Fibroblast of villous mesenchyme (primary cell): ENCODE measurements at regions not wholly inside any gene's neighbourhood (a gene's known extent, or its start where the extent isn't known, plus 50 kb on each side); places are given as distances from the start of the nearest gene placed in this dataset.

Experiments used
- DNase-seq: peaks from one replicate; pipeline ENCODE4 v3.0.0-alpha.2; 2010; ENCODE audit warnings: low read depth
- H3K4me3 ChIP-seq: 2 replicates; pipeline ENCODE4 v1.5.1; 2011; ENCODE audit warnings: low read depth, mild to moderate bottlenecking, low read length
- CTCF ChIP-seq: IDR thresholded peaks from 2 replicates; pipeline ENCODE4 v1.5.1; 2012; ENCODE audit warnings: low read depth, mild to moderate bottlenecking, low read length; ENCODE audit not compliant: insufficient read depth

- DNase-seq = no peak
- no peak overlapping the region for H3K4me3 ChIP-seq
Measured at GRCh38 chr13:64007339-64007738, 2591.7 kb upstream of the PCDH20 start.

GRCh38 chr13:64000321-64000720 is 2584.7 kb upstream of the PCDH20 start:
- TF ChIP-seq CTCF = no peak
- H3K4me3 ChIP-seq = no peak overlapping the region
- no peak for DNase-seq

More at GRCh38 chr13:64007339-64007738, 2591.7 kb upstream of the PCDH20 start:
- TF ChIP-seq CTCF = no peak

- H3K4me3 ChIP-seq = no peak overlapping the region
- DNase-seq = no peak
- TF ChIP-seq CTCF = no peak
Measured at GRCh38 chr13:63999614-64000305, 2584.1 kb upstream of the PCDH20 start.

GRCh38 chr13:63983366-63983765 is 2567.7 kb upstream of the PCDH20 start:
- TF ChIP-seq CTCF = no peak
- DNase-seq = no peak

GRCh38 chr13:63979951-63980350 is 2564.3 kb upstream of the PCDH20 start:
- no peak for DNase-seq
- no peak for TF ChIP-seq CTCF
- no peak overlapping the region for H3K4me3 ChIP-seq

More at GRCh38 chr13:63983366-63983765, 2567.7 kb upstream of the PCDH20 start:
- no peak overlapping the region for H3K4me3 ChIP-seq

- no peak for TF ChIP-seq CTCF
- no peak for DNase-seq
- H3K4me3 ChIP-seq = no peak overlapping the region
Measured at GRCh38 chr13:63972328-63972727, 2556.7 kb upstream of the PCDH20 start.

- DNase-seq = no peak
- no peak for TF ChIP-seq CTCF
- no peak overlapping the region for H3K4me3 ChIP-seq
Measured at GRCh38 chr13:63954683-63955082, 2539.0 kb upstream of the PCDH20 start.
